ENCODE measurements at regions not wholly inside any gene's neighbourhood (a gene's known extent, or its start where the extent isn't known, plus 50 kb on each side); places are given as distances from the start of the nearest gene placed in this dataset.

DNA sequence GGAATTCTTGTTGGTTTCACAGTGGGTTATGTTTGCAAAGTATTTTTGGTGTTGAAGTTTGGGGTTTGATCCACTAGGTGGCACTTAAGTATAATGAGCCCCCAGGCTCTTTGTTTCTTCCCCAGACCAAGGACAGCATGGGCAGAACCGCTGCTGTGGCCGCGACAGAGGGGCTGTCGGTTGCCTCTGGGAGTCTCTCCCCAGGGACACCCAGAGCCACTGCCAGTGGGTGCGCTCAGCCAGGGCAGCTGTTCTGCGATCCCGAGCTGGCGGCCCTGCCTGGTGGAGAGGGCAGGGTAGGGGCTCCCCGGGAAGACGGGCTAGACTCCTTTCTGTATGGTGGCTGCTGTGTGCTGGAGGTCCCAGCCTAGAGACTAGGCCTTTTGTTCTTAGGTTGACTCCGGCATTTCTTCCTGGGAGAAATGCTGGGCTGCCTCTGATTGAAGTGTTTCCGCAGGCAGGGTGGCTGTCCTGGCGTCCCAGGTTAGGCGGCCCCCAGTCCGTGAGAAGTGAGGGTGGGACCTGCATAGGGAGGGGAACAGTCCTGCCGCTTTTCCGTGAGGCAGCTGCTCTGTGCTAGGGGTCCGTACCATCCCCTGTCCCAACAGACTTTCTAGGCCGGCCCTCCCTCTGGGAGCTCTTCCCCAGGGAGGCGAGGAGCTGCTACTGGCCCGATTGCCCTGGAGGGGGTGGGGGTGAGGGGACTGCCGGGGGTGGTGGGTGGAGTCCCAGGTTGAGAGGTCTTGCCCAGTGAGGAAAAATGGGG lies 253.1 kb upstream of the PELI2 start:
- Histone ChIP-seq H3K4me2 (no peak overlapping the region), H4K20me1 (ENCODE audit: insufficient read depth) (no peaks in the 10 kb centered on the region), H3K79me2 (ENCODE audit: insufficient read depth, low read depth) (no peaks in the 10 kb centered on the region), H3K27me3 (ENCODE audit: insufficient read depth, low read depth) (no peaks in the 10 kb centered on the region), H3K27ac (no peak overlapping the region), H3K9ac (no peak overlapping the region), H2AFZ (ENCODE audit: low read depth) (peak overlapping the region; percentile 49; the same call in 1 of the 2 replicates), H3K36me3 (ENCODE audit: insufficient read depth) (no peaks in the 10 kb centered on the region), H3K4me1 (ENCODE audit: low read depth, poor library complexity, severe bottlenecking) (no peaks in the 10 kb centered on the region), H3K4me3 (IDR thresholded peaks at IDR 0.05; ENCODE audit: insufficient read depth, low read depth, low read length) (no peak overlapping the region)
- TF ChIP-seq, protein P1, sequence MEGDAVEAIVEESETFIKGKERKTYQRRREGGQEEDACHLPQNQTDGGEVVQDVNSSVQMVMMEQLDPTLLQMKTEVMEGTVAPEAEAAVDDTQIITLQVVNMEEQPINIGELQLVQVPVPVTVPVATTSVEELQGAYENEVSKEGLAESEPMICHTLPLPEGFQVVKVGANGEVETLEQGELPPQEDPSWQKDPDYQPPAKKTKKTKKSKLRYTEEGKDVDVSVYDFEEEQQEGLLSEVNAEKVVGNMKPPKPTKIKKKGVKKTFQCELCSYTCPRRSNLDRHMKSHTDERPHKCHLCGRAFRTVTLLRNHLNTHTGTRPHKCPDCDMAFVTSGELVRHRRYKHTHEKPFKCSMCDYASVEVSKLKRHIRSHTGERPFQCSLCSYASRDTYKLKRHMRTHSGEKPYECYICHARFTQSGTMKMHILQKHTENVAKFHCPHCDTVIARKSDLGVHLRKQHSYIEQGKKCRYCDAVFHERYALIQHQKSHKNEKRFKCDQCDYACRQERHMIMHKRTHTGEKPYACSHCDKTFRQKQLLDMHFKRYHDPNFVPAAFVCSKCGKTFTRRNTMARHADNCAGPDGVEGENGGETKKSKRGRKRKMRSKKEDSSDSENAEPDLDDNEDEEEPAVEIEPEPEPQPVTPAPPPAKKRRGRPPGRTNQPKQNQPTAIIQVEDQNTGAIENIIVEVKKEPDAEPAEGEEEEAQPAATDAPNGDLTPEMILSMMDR (conservative IDR thresholded peaks at IDR 0.05; ENCODE audit: low read depth, low read length), result peak; percentile 70

DNA sequence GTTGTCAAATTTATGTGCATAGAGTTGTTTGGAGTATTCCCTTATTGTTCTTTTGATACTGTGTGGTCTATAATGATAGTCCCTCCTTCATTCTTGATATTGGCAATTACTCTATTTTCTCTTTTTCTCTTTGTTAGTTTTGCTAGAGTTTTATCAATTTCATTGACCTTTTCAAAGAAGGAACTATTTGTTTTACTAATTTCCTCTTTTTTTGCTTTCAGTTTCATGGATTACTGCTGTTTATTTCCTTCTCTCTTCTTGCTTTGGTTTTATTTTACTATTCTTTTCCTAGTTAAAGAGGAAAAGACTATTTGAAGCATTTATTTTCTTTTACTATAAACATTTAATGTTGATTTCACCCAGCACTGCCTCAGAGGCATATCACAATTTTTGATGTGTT lies 250.9 kb upstream of the PELI2 start:
- Histone ChIP-seq H4K20me1 (ENCODE audit: insufficient read depth) (no peaks in the 10 kb centered on the region), H3K79me2 (ENCODE audit: insufficient read depth, low read depth) (no peaks in the 10 kb centered on the region), H3K4me2 (no peak overlapping the region), H3K4me3 (IDR thresholded peaks at IDR 0.05; ENCODE audit: insufficient read depth, low read depth, low read length) (no peak overlapping the region), H3K36me3 (ENCODE audit: insufficient read depth) (no peaks in the 10 kb centered on the region), H3K27ac (no peak overlapping the region), H2AFZ (ENCODE audit: low read depth) (no peak overlapping the region), H3K27me3 (ENCODE audit: insufficient read depth, low read depth) (no peaks in the 10 kb centered on the region), H3K4me1 (ENCODE audit: low read depth, poor library complexity, severe bottlenecking) (no peaks in the 10 kb centered on the region), H3K9ac (no peak overlapping the region)
- TF ChIP-seq, protein P1 (conservative IDR thresholded peaks at IDR 0.05; ENCODE audit: low read depth, low read length), result no peak

DNA sequence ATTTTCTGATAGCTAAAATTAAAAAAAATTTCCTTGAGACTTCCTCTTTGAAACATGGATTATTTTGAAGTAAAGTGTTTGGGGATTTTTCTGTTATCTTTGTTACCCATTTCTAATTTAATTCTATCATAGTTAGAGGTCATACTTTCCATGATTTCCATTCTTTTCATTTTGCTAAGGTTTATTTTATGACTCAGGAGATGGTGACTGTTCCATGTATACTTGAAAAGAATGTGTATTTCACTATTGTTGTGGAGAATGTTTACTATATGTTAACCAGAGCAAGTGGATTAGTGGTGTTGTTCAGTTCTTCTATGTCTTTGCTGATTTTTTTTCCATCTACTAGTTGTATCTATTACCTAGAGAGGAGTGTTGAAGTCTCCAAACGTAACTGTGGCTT lies 250.5 kb upstream of the PELI2 start:
- Histone ChIP-seq H3K79me2 (ENCODE audit: insufficient read depth, low read depth) (no peaks in the 10 kb centered on the region), H3K4me1 (ENCODE audit: low read depth, poor library complexity, severe bottlenecking) (no peaks in the 10 kb centered on the region), H3K36me3 (ENCODE audit: insufficient read depth) (no peaks in the 10 kb centered on the region), H2AFZ (ENCODE audit: low read depth) (no peak overlapping the region), H4K20me1 (ENCODE audit: insufficient read depth) (no peaks in the 10 kb centered on the region), H3K27ac (no peak overlapping the region), H3K9ac (no peak overlapping the region), H3K27me3 (ENCODE audit: insufficient read depth, low read depth) (no peaks in the 10 kb centered on the region), H3K4me3 (IDR thresholded peaks at IDR 0.05; ENCODE audit: insufficient read depth, low read depth, low read length) (no peak overlapping the region), H3K4me2 (no peak overlapping the region)
- TF ChIP-seq, protein P1 (conservative IDR thresholded peaks at IDR 0.05; ENCODE audit: low read depth, low read length), result no peak

DNA sequence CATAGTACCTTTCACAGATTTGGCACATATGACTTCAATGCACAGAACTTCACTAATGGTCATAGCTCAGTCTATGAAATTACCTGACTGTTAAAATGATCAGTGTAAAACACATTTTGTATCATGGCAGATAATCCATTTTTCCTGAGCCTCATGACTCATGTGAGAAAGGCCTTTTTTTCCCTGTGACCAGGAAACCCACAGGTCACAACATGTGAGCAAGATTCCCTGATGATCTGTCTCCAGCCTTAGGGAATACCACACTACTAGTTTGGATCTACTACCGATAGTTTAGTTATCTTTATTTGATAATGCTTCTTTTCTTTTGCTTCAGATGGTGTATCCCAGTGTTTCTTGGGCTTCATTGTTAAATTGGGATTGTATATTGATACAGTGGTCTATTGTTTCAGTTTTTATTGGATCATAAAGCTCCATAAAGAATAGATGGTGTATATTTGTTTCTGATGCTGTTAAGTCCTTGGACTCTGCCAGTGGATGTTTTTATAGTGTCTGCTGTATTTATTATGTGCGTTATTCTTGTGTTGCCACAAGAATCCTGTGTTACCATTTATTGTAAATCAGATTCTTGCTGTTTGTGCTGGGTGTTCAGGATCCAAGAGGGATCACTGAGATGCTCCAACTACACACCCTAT lies 248.7 kb upstream of the PELI2 start:
- Histone ChIP-seq H3K36me3 (ENCODE audit: insufficient read depth) (no peaks in the 10 kb centered on the region), H3K9ac (no peak overlapping the region), H3K4me3 (IDR thresholded peaks at IDR 0.05; ENCODE audit: insufficient read depth, low read depth, low read length) (no peak overlapping the region), H3K27ac (no peak overlapping the region), H3K4me2 (no peak overlapping the region), H3K79me2 (ENCODE audit: insufficient read depth, low read depth) (no peaks in the 10 kb centered on the region), H2AFZ (ENCODE audit: low read depth) (no peak overlapping the region), H4K20me1 (ENCODE audit: insufficient read depth) (no peaks in the 10 kb centered on the region), H3K4me1 (ENCODE audit: low read depth, poor library complexity, severe bottlenecking) (no peaks in the 10 kb centered on the region), H3K27me3 (ENCODE audit: insufficient read depth, low read depth) (no peaks in the 10 kb centered on the region)
- TF ChIP-seq, protein P1 (conservative IDR thresholded peaks at IDR 0.05; ENCODE audit: low read depth, low read length), result no peak

Measured in KMS-11 (cell line).